ENCODE measurements at regions not wholly inside any gene's neighbourhood (a gene's known extent, or its start where the extent isn't known, plus 50 kb on each side); places are given as distances from the start of the nearest gene placed in this dataset.

- DNase-seq (ENCODE audit: low read depth in 3 of 3, low spot score in 1 of 3) = no peak
Measured at GRCh38 chr17:15112846-15113617, 152.1 kb downstream of the PMP22 start.

GRCh38 chr17:15109608-15110007 lies 155.5 kb downstream of the PMP22 start:
- DNase-seq (ENCODE audit: low read depth in 3 of 3, low spot score in 1 of 3) = no peak

- DNase-seq (ENCODE audit: low read depth in 3 of 3, low spot score in 1 of 3) = no peak
Measured at GRCh38 chr17:15108992-15109391, 156.1 kb downstream of the PMP22 start.

GRCh38 chr17:15106540-15106939 lies 158.6 kb downstream of the PMP22 start:
- DNase-seq (ENCODE audit: low read depth in 3 of 3, low spot score in 1 of 3) = no peak

GRCh38 chr17:15103785-15104184 lies 161.3 kb downstream of the PMP22 start:
- no peak for DNase-seq (ENCODE audit: low read depth in 3 of 3, low spot score in 1 of 3)

- DNase-seq (ENCODE audit: low read depth in 3 of 3, low spot score in 1 of 3) = no peak
Measured at GRCh38 chr17:15101175-15101574, 164.0 kb downstream of the PMP22 start.

GRCh38 chr17:15096511-15096910 lies 168.6 kb downstream of the PMP22 start:
- DNase-seq (ENCODE audit: low read depth in 3 of 3, low spot score in 1 of 3) = no peak

- DNase-seq (ENCODE audit: low read depth in 3 of 3, low spot score in 1 of 3) = no peak
Measured at GRCh38 chr17:15095935-15096334, 169.2 kb downstream of the PMP22 start.

GRCh38 chr17:15092762-15093161 lies 172.4 kb downstream of the PMP22 start:
- DNase-seq (ENCODE audit: low read depth in 3 of 3, low spot score in 1 of 3) = no peak

- no peak for DNase-seq (ENCODE audit: low read depth in 3 of 3, low spot score in 1 of 3)
Measured at GRCh38 chr17:15092261-15092660, 172.9 kb downstream of the PMP22 start.

- no peak for DNase-seq (ENCODE audit: low read depth in 3 of 3, low spot score in 1 of 3)
Measured at GRCh38 chr17:15091825-15092224, 173.3 kb downstream of the PMP22 start.

- no peak for DNase-seq (ENCODE audit: low read depth in 3 of 3, low spot score in 1 of 3)
Measured at GRCh38 chr17:15090533-15090932, 174.6 kb downstream of the PMP22 start.

- no peak for DNase-seq (ENCODE audit: low read depth in 3 of 3, low spot score in 1 of 3)
Measured at GRCh38 chr17:15087946-15088345, 177.2 kb downstream of the PMP22 start.

- DNase-seq (ENCODE audit: low read depth in 3 of 3, low spot score in 1 of 3) = no peak
Measured at GRCh38 chr17:15086776-15087295, 178.3 kb downstream of the PMP22 start.

GRCh38 chr17:15085890-15086677 lies 179.0 kb downstream of the PMP22 start:
- DNase-seq (ENCODE audit: low read depth in 3 of 3, low spot score in 1 of 3) = no peak

- no peak for DNase-seq (ENCODE audit: low read depth in 3 of 3, low spot score in 1 of 3)
Measured at GRCh38 chr17:15083225-15083624, 181.9 kb downstream of the PMP22 start.

- DNase-seq (ENCODE audit: low read depth in 3 of 3, low spot score in 1 of 3) = no peak
Measured at GRCh38 chr17:15081008-15081407, 184.1 kb downstream of the PMP22 start.

- no peak for DNase-seq (ENCODE audit: low read depth in 3 of 3, low spot score in 1 of 3)
Measured at GRCh38 chr17:15078570-15078969, 186.6 kb downstream of the PMP22 start.

GRCh38 chr17:15076991-15077663 lies 188.0 kb downstream of the PMP22 start:
- DNase-seq (ENCODE audit: low read depth in 3 of 3, low spot score in 1 of 3) = no peak

- no peak for DNase-seq (ENCODE audit: low read depth in 3 of 3, low spot score in 1 of 3)
Measured at GRCh38 chr17:15051933-15052332, 213.2 kb downstream of the PMP22 start.

- DNase-seq (ENCODE audit: low read depth in 3 of 3, low spot score in 1 of 3) = no peak
Measured at GRCh38 chr17:15049795-15050160, 215.3 kb downstream of the PMP22 start.
